HepG2 (cell line): ENCODE measurements at regions not wholly inside any gene's neighbourhood (a gene's known extent, or its start where the extent isn't known, plus 50 kb on each side); places are given as distances from the start of the nearest gene placed in this dataset.

Experiments used
- EP300 ChIP-seq, 3 experiments: sonication (generic) in 1 of 3; formaldehyde crosslinking in 1 of 3; IDR thresholded peaks; 2 replicates each; pipeline versions ENCODE4 v1.5.1 to v1.6.1; 2011 to 2020; ENCODE audit warnings: low read depth in 2 of 3, low read length in 2 of 3, borderline replicate concordance in 1 of 3, improper control_type of control experiment in 1 of 3, mild to moderate bottlenecking in 1 of 3, missing genetic modification reagents in 1 of 3, moderate library complexity in 1 of 3
- FOSL2 ChIP-seq: sonication (generic); formaldehyde crosslinking; IDR thresholded peaks from 2 replicates; pipeline ENCODE4 v1.4.0; 2020; ENCODE audit warnings: missing genetic modification reagents
- GABPA ChIP-seq, 2 experiments: IDR thresholded peaks; 2 replicates each; pipeline ENCODE4 v1.6.1; 2011 to 2016; ENCODE audit warnings: low read depth in 2 of 2, low read length in 1 of 2, missing biosample characterization in 1 of 2, missing genetic modification characterization in 1 of 2
- REST ChIP-seq, 2 experiments: IDR thresholded peaks; 2 replicates each; pipeline ENCODE4 v1.6.1; 2011 to 2012; ENCODE audit warnings: low read length in 2 of 2, borderline replicate concordance in 1 of 2, low read depth in 1 of 2, mild to moderate bottlenecking in 1 of 2, moderate library complexity in 1 of 2
- TOE1 ChIP-seq: sonication (generic); formaldehyde crosslinking; IDR thresholded peaks from 2 replicates; pipeline ENCODE4 v1.4.0; 2020; ENCODE audit warnings: mild to moderate bottlenecking, missing genetic modification reagents
- ZNF451 ChIP-seq: sonication (generic); formaldehyde crosslinking; IDR thresholded peaks from 2 replicates; pipeline ENCODE4 v1.5.0; 2020; ENCODE audit warnings: mild to moderate bottlenecking, missing genetic modification reagents

DNA sequence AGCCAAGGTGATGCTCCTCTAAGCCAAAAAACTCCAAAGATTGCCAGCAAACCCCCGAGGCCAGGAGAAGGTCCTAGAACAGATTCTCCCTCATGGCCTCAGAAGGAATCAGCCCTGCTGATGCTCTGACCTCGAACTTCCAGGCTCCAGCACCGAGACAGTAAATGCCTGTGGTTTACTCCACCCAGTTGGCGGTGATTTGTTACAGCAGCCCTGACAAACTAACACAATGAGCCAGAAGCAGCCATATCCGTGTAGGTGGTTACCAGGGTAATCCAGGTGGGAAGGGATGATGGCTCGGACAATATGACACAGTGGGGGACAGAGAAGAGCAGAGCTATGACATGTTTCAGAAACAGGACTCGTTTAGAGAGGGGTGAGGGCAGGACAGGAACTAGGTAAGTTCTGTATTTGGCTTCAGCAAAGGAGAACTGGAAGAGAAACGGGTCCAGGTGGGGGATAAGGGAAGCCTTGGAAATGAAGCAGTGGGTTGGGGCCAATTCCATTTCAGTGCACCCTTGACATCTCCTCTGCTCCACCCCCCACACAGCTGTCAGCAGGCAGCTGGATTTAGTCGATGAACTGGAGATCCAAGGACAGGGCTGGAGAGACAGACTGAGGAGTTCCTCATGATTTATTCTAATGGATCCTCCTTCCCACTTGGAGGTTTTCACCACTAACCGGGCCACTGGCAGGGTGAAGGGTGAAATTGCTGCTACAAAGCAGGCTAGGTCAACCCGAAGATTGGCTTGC, 179.7 kb upstream of the SH3BP4 start:
- no peak for TF ChIP-seq GABPA (IDR thresholded peaks at IDR 0.05; ENCODE audit: low read depth, low read length)
- TF ChIP-seq GABPA (CRISPR knock-in tag; IDR thresholded peaks at IDR 0.05; ENCODE audit: low read depth) = no peak
- TF ChIP-seq REST (IDR thresholded peaks at IDR 0.05; ENCODE audit: borderline replicate concordance in 1 of 2, low read depth in 1 of 2, low read length in 2 of 2) = no peak
- no peak for TF ChIP-seq FOSL2
- TF ChIP-seq TOE1 (CRISPR knock-in tag) = no peak
- no peak for TF ChIP-seq EP300 (IDR thresholded peaks at IDR 0.05; ENCODE audit: low read depth in 2 of 2, low read length in 2 of 2)
- TF ChIP-seq EP300 (CRISPR knock-in tag; IDR thresholded peaks at IDR 0.05; ENCODE audit: borderline replicate concordance) = no peak
- TF ChIP-seq ZNF451 = no peak
